GM18858 (cell line): ENCODE measurements at regions not wholly inside any gene's neighbourhood (a gene's known extent, or its start where the extent isn't known, plus 50 kb on each side); places are given as distances from the start of the nearest gene placed in this dataset.
"Not testable (repeated sequence)": the region's sequence is repeated elsewhere in the genome, so short reads cannot be mapped to it uniquely, and the experiment has no call there.

Experiments
- ATAC-seq: cut with Tn5 transposase; IDR thresholded peaks from one replicate; pipeline ENCODE4 v1.9.1; 2021; ENCODE audit not compliant: unreplicated experiment

- no peak for ATAC-seq
Observed at GRCh38 chr9:74071502-74071901, 425.6 kb upstream of the RORB start.

- ATAC-seq: no peak
Observed at GRCh38 chr9:74073897-74074296, 423.2 kb upstream of the RORB start.

- ATAC-seq: no peak
Observed at GRCh38 chr9:74078647-74079046, 418.5 kb upstream of the RORB start.

- ATAC-seq: not testable (repeated sequence)
Observed at GRCh38 chr9:74080652-74081051, 416.5 kb upstream of the RORB start.

GRCh38 chr9:74083681-74084433 is 413.3 kb upstream of the RORB start:
- ATAC-seq: no peak

GRCh38 chr9:74085384-74086037 is 411.6 kb upstream of the RORB start:
- ATAC-seq: not testable (repeated sequence)

GRCh38 chr9:74090921-74091320 is 406.2 kb upstream of the RORB start:
- not testable (repeated sequence) for ATAC-seq

- ATAC-seq: no peak
Observed at GRCh38 chr9:74092491-74092834, 404.7 kb upstream of the RORB start.

GRCh38 chr9:74094037-74094436 is 403.1 kb upstream of the RORB start:
- ATAC-seq: not testable (repeated sequence)

- no peak for ATAC-seq
Observed at GRCh38 chr9:74094766-74095165, 402.4 kb upstream of the RORB start.

GRCh38 chr9:74095925-74096324 is 401.2 kb upstream of the RORB start:
- ATAC-seq: no peak

- ATAC-seq: no peak
Observed at GRCh38 chr9:74096420-74096819, 400.7 kb upstream of the RORB start.

GRCh38 chr9:74100042-74100441 is 397.1 kb upstream of the RORB start:
- no peak for ATAC-seq

GRCh38 chr9:74102148-74102547 is 395.0 kb upstream of the RORB start:
- not testable (repeated sequence) for ATAC-seq

- ATAC-seq: no peak
Observed at GRCh38 chr9:74102702-74103101, 394.4 kb upstream of the RORB start.

- no peak for ATAC-seq
Observed at GRCh38 chr9:74107692-74108091, 389.4 kb upstream of the RORB start.

GRCh38 chr9:74115976-74116375 is 381.2 kb upstream of the RORB start:
- no peak for ATAC-seq

GRCh38 chr9:74117151-74117550 is 380.0 kb upstream of the RORB start:
- no peak for ATAC-seq

GRCh38 chr9:74117731-74118130 is 379.4 kb upstream of the RORB start:
- no peak for ATAC-seq

GRCh38 chr9:74120061-74120460 is 377.1 kb upstream of the RORB start:
- no peak for ATAC-seq

- ATAC-seq: no peak
Observed at GRCh38 chr9:74120470-74120869, 376.7 kb upstream of the RORB start.

- ATAC-seq: no peak
Observed at GRCh38 chr9:74122216-74122615, 374.9 kb upstream of the RORB start.

GRCh38 chr9:74122661-74123060 is 374.5 kb upstream of the RORB start:
- no peak for ATAC-seq
